GM19372 (cell line): ENCODE measurements at regions not wholly inside any gene's neighbourhood (a gene's known extent, or its start where the extent isn't known, plus 50 kb on each side); places are given as distances from the start of the nearest gene placed in this dataset.

ENCODE experiments used
- ATAC-seq: cut with Tn5 transposase; IDR thresholded peaks from one replicate; pipeline ENCODE4 v1.9.1; 2021; ENCODE audit warnings: mild to moderate bottlenecking, low read depth, moderate library complexity; ENCODE audit not compliant: unreplicated experiment

DNA sequence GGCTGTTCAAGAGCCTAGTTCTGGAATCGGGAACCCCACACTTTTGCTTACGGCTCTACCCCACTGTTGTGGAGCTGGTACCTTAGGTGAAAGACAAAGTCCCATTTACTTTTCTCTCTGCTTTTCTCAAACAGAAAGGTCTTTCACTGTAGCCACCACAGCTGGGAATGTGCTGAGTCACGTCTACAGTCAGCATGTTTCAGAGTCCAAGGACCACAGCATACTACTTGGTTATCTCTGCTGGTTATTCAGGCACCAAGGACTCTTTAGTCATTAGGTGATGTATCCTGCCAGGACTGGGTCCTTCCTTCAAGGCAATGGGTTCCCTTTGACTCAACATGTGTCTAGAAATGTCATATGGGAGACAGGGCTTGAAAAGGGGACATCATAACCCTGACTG is 266.8 kb upstream of the STEAP1 start:
- no peak for ATAC-seq

DNA sequence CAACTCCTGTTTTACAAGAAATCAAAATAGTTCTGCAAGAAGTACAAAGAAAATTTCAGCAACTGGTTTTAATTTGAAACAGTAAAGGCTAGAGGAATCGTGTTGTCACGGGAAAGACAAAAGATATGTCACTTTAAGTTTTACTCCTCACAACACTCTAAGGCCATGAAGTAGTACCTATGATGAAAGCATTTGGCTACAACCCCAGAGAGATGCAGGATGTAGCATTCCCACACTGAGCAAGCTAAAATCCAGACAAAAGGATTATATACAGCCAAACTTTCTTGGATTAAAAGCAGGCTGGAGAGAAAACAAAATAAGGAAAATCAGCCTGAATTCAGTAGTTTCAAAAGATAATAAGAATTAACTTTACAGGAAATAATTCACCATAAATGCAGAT is 245.5 kb upstream of the STEAP1 start:
- ATAC-seq = no peak

DNA sequence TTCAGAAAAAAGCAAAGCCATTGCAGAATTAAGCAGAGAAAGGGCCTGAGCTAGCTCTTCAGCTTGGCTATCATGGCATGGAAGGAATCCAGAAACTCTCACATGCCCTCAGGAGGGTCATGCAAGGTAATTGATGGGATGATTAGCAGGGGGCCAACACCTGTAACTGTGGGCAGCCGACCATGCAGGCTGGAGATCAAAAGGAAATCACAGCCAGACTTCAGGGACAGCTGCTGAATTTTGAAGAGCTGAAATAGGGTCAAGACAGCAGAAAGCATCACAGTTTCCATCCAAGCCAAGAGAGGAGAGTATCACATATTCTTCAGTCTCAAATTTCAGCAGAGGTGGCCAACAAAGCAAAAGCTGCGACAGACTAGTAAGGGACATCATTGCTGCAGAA is 239.6 kb upstream of the STEAP1 start:
- no peak for ATAC-seq

DNA sequence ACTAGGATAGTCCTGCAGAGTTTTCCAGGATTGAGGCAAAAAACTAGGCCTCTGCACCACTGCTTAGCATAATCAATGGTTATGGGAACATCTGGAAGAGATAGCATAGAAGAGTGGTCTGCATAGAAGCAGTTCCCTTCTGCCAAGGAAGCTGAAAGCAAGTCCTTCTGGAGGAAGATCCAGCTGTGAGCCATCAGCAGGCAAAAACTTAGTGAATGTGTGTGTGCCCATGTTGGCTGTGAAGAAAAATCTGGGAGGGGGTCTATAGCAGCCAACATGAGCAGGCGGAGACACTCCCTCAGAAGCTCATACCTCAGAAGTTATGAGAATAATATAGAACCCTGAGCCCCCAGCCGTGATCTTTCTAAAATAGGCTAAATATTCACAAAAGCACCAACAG is 228.1 kb upstream of the STEAP1 start:
- no peak for ATAC-seq

DNA sequence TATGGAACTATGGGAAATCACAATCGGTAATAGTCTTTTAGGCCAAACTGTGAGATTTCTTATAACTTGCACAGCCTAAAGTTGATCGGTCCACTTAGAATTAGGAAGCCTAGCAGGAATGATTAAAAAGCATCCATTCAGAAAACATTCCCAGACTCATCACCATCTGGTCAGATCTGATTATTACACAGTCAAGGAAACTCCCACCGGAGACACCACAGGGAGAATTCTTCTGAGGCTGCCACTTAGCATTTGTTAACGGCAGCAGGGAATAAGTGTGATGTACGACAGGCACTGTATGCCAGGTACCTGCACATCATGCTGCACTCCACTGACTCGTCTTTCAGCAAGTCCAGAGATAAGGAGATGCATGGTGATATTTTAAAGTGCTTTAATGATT is 227.6 kb upstream of the STEAP1 start:
- ATAC-seq = no peak

DNA sequence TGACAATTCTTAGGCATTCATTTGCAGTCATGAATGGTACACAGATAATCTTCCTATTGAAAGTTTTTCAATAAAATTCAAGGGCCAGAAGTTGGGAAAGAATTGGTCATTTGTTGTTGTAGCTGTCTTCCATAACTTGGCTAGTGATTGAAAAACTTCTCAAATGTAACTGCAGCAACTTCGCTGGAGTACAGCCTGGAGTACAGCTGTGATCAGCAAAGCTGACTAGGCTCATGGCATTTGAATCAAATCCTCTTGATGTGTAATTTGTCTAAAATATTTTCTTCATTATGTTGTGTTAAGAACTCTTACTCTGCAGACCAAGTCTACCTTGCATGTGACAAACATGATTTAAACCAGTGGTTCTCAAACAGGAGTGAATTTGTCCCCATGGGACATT is 226.5 kb upstream of the STEAP1 start:
- ATAC-seq = no peak

DNA sequence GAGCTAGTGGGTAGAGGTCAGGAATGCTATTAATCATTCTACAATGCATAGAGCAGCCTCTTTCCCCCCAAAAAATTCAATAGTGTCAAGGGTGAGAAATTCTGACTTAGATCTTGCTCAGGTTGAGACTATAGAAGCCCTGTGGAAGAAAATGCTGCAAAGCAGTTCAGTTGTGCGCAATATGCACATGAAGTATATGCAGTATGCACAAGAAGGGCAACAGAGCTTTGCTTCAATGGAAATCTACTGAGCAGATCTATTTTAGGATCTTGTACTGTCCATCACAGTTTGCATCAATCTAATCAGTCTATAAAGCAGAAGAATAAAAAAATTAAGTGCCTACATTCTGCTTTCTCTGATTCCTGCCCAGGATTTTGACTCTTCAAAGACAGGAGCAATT is 225.8 kb upstream of the STEAP1 start:
- ATAC-seq = no peak

DNA sequence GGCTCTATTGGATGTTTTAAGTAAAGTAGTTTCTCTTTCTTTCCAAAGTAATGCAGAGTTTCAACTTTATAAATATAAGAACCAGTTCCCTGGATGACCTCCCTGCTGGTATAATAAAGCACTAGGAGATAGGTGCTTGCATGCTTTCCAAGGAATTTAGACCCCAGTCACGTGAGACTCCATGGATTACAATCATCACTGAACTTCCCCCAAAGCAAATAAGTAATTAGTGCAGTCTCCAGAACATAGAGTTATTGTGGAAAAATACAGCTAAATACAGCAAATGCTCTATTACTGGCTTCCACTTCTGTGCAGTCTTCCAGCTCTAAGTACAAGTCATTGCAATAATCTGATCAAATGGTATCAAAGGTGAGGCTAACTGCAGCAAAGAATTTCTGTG is 220.2 kb upstream of the STEAP1 start:
- no peak for ATAC-seq

DNA sequence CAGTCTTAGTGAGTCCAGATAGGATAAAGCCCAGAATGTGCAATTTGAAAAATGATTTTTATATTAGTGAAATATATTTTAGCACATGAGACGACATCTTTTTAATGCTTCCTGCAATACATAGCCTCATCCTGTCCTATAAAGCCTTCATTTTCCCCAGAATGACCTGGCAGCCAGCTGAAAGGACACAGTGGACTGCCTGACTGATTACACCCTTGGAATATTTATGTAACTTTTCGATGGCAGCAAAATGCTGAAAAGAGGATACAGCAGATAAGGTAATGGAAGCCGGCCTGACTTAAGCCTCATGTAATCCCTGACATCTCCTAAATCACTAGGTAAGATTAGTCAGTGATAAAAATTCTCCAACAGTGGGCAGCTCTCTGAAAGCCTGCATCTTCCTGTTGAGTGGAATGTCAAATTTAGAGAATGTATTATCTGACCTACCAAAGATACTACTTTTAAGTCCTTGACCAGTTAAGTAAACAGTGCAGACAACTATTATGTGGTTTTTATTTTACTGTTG is 210.7 kb upstream of the STEAP1 start:
- ATAC-seq = no peak

DNA sequence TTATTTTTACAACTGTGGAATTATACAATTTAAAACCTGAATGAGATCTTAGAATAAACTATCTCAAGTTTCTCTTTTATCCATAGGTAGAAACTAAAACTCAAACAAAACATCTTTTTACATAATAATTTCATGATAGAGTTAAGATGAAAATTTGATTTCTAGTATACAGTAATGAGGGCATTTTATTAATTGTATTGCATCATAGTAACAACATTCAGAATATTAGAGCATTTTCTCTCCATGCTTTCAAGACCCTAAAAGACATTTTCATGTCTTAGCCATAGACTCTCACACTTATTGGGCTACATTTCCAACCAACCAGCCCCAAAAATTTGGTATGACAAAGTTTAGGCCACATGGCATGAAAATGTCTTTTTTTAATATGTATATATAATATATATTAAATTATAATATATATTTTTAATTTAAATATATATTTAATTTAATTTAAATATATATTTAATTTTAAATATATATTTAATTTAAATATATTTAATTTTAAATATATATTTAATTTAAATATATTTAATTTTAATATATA is 195.7 kb upstream of the STEAP1 start:
- ATAC-seq = no peak

DNA sequence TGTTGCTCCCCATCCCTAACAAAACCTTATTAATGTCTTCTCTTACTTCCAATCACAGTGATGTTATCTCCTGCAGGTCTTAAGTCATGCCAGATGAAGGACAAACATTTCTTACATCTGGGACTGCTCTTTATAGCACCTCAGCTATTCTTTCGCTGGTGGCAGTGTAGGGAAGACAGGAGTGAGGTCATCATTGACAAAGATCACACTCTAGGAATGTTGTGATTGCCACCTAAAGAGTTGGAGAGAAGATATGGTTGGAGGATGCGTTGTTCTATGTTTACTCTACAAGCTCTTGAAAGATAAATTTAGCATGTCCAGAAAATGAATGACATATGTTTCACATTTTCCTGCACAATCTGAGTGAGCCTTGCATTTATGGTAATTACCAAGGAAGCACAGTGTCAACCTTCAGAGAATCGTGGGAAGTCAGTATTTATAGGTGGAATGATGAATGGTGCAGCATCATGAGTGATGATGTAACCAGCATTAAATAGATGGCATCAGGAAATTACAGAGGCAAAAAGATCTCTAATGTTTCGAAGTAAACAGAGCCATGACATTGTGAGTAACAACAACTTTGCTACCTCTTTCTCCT is 188.1 kb upstream of the STEAP1 start:
- ATAC-seq = no peak

DNA sequence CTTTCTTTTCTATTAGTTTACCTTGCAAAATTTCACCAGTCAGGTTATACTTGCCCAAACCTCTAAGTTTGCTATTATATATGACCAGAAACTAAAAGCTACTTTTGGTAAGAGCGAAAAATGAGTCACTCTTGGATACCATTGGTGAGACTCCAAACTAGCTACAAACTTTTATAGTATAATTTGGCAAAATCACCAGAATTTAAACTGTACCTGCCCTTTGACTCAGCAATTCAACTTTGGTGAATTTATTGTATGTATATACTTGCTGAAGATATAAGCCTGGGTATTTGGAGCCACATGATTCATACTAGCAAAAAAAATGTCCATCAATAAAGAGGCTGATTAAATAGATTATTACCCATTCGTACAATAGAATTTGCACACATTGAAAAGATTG is 178.7 kb upstream of the STEAP1 start:
- no peak for ATAC-seq

DNA sequence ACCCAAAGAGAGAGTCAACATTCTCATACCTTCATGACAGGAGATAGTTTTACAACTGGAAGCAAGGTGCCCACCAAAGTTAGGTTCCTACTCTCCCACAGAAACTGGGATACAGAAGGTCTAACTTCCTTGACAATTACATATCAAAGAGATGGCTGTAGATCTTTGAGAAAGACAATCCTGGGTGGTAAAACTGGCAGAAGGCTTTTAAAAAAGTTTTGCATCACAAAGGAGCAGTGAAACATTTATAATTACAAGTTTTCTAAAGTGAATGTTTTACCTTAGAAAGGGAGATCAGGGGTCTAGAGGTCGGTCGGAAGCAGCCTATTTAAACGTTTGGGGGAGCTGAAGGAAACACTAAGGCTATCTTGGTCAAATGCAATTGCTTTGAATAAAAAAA is 166.6 kb upstream of the STEAP1 start:
- ATAC-seq = no peak

DNA sequence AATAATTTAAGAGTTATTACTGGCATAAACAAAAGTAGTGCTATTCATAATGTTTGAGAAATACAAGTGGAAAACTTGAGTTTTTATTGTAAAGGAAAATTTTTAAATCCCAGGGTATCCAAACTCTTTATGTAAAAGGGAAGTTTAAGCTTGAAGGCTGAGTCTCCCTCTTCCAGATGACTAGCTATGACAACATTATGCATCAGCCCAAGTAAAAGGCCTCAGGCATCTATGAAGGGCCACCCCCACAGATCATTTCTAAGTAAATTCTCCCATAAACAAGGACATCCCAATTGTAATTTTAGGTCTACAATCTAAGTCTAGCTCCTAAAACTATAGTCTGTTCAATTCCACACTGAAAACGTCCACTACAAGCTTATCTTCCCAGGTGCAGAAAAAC is 166.2 kb upstream of the STEAP1 start:
- no peak for ATAC-seq

DNA sequence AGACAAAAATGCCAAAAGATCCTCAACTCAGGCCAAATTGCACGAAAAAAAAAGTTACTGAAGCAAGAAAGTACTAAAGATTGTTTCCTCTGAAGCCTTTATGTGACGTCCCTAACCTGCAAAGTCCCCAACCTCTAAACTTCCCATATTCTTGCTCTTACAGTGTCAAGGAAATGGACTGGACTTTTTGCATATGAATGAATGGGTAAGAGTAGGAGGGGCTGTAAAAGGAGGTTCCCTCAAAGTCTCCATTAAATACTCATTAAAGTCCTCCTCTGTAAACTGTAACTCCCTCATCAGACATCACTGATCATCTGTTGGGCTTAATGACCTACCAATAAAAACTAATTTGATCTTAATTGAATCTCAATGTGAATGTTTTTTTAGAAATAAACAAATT is 164.8 kb upstream of the STEAP1 start:
- ATAC-seq = no peak

DNA sequence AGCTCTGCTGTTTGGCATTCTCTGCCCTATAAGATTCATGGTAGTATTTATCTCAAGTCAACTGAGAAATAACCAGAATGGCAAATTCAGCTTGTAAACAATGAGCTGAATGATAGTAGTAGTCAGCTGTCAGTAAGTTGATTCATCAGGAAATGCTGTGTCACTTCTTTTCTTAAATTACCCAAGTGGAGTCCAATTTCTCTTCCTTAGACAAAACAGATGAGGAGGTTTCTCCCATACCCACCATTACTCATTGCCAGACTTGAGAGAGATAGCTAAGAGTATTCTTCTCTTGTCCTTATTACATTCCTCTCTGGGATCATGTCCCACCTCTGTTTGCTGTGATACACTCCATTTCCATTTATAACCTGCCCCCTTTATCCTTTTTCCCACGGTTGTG is 159.8 kb upstream of the STEAP1 start:
- no peak for ATAC-seq

DNA sequence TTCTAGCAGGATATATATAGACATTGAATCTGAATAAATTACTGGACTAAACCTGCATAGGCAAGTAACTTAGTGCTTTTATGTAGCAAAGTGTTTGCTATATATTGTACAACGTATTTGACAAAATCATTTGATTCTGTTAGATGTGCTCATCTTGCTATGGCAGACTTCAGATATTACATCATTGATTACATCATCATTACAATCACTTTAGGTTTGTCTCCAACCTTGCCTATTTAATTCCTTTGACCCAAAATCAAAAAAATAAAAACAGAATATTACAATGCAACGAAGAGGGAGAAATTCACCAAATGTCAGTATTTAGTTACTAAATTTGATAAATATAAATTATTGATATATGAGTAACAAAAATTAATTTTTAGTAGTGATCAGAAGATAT is 155.7 kb upstream of the STEAP1 start:
- no peak for ATAC-seq

DNA sequence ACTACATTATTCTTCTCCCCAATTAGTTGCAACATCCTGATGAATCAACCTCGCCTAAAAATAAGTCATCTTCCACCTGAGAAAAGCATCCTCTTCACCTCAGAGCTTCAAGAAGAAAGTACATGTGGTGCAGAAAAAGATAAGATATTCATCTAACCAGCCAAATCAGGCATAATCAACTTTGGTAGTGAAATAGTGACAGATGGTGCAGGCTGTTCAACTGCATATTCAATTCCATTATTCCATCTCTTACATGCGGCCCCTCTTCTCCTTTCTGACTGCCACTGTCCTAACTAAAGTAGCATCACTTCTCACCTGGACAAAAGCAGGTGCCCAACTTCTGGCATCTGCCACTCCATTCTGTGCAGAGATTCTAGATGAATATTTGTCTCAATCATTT is 148.4 kb upstream of the STEAP1 start:
- no peak for ATAC-seq

DNA sequence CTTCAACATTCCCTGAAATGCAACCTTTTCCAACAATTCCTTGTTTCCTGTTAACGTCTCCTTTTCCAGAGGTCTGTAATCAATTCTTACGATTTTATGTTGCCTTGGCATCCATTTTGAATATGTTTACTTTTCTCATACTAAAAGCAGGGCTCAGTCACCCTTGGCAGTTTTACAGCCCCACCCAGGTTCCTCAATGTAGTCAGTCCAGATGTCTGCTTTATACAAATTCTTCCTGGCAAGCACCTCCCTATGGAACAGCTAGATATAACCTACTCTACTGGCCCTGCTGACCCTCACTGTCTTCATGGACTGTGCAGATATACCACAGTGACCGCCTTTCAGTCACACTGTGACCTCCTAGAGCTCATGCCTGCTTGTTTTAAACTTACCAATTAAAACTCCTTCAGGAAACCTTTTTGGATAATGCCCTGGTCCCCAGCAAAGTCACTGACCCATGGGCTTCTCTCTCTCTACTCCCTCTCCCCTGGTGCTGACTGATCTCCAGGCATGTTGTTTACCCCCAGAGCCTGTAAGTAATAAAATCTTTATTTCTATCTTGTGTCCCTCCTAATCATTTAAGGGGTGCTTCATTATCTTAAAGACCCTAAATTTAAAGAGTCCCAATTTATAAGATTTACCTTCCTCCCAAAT is 147.1 kb upstream of the STEAP1 start:
- ATAC-seq = no peak

DNA sequence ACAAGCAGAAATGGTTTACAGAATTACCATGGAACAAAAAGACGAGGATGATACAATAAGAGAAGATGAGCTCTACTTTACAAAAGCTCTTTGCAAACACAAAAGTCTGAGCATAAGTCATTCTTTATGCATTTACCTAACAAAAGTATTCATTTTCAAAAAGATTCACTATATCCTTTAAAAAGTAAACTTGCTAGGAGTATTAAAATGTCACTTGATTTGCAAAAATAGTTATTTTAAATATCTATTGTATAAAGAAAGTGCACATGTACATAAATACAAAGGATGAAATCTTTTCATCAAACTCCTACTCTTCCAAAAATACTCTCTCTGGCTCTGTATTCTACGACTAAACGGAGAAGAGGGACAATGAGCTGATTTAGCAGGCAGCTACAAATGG is 146.4 kb upstream of the STEAP1 start:
- ATAC-seq = no peak

DNA sequence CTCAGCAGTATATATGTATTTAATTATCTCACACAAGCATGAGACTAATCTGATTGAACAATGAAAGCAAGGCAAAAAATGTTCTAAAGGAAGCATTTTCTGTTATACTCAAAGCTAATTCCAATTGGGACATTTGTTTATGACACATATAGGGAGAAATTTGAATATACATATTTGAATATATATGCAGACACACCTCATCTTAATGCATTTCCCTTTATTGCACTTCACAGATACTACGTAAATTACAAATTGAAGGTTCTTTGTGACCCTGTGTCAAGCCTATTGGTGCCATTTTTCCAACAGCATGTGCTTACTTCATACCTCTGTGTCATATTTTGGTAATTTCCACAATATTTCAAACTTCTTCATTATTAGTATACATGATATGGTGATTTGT is 132.1 kb upstream of the STEAP1 start:
- no peak for ATAC-seq

DNA sequence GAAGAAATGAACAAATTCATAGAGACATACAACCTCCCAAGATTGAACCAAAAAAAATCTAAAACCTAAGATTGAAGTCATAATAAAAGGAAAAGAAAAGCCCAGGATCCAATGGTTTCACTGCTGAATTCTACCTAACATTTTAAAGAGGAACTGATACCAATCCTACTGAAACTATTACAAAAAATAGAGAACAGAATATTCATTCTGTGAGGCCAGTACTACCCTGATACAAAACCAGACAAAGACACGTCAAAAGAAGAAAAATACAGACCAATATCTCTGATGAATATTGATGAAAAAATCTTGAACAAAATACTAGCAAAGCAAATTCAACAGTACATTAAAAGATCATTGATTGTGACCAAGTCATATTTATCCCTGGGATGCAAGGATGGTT is 128.5 kb upstream of the STEAP1 start:
- ATAC-seq = no peak
